Endothelial cell of umbilical vein (primary cell): ENCODE measurements at regions not wholly inside any gene's neighbourhood (a gene's known extent, or its start where the extent isn't known, plus 50 kb on each side); places are given as distances from the start of the nearest gene placed in this dataset.
"Not testable (repeated sequence)": the region's sequence is repeated elsewhere in the genome, so short reads cannot be mapped to it uniquely, and the experiment has no call there.

Experiments
- BruUV-seq: library from RNA; stranded (reverse); fragments of 400-500 nt; replicated peaks from 2 replicates; lab custom pipeline; 2021; lab: Mats Ljungman, UMichigan
- CTCF ChIA-PET: fragments of 300-600, 350-600 bp; sonication (Branson Sonifier 250); formaldehyde crosslinking; loops from one replicate; lab custom pipeline; 2021; ENCODE audit warnings: antibody characterized with exemption, inconsistent platforms; lab: Charles Lee
- POLR2A ChIA-PET: fragments of 300-600, 350-600 bp; sonication (Branson Sonifier 250); formaldehyde crosslinking; loops from one replicate; lab custom pipeline; 2021; ENCODE audit warnings: antibody characterized with exemption, inconsistent platforms; lab: Charles Lee
- DNase-seq: peaks from one replicate; pipeline ENCODE4 v3.0.0-alpha.2; 2011; ENCODE audit warnings: low read depth, low spot score
- FAIRE-seq: peaks from 2 replicates; lab custom pipeline; 2011; peaks lifted over from hg19 to GRCh38; lab: Jason Lieb, UNC
- H2AFZ ChIP-seq: 2 replicates; pipeline ENCODE4 v1.6.0; 2012; ENCODE audit warnings: low read depth, low read length, control low read depth, inconsistent platforms
- H3K27ac ChIP-seq: 2 replicates; pipeline ENCODE4 v1.5.1; 2011; ENCODE audit warnings: low read depth, mild to moderate bottlenecking, control low read depth, low read length, moderate library complexity; ENCODE audit not compliant: insufficient read depth
- H3K27me3 ChIP-seq, 2 experiments: 2 replicates each; pipeline versions ENCODE4 v1.6.0 to v1.6.1; 2011; ENCODE audit warnings: low read length in 2 of 2, mixed read lengths in 1 of 2; ENCODE audit not compliant: control insufficient read depth in 2 of 2, insufficient read depth in 2 of 2
- H3K36me3 ChIP-seq, 2 experiments: 2 replicates in 1 of 2; 3 replicates in 1 of 2; pipeline ENCODE4 v1.5.1; 2011; ENCODE audit warnings: low read length in 2 of 2, mild to moderate bottlenecking in 1 of 2, moderate library complexity in 1 of 2; ENCODE audit not compliant: control insufficient read depth in 2 of 2, insufficient read depth in 2 of 2; ENCODE audit errors: extremely low read depth in 1 of 2
- H3K4me1 ChIP-seq: 3 replicates; pipeline ENCODE4 v1.5.1; 2011; ENCODE audit warnings: mild to moderate bottlenecking, low read length; ENCODE audit not compliant: control insufficient read depth, insufficient read depth; ENCODE audit errors: extremely low read depth
- H3K4me2 ChIP-seq: 2 replicates; pipeline ENCODE4 v1.6.1; 2011; ENCODE audit warnings: low read length, control low read depth, mixed read lengths; ENCODE audit not compliant: insufficient read depth
- H3K4me3 ChIP-seq, 3 experiments: fragments of 200-600 bp in 1 of 3; sonication (generic), shearing (Covaris generic) in 1 of 3; replicated peaks in 1 of 3; 2 replicates each; pipeline ENCODE4 v1.5.1; 2011 to 2016; ENCODE audit warnings: control low read depth in 3 of 3, low read length in 3 of 3, mild to moderate bottlenecking in 2 of 3, inconsistent platforms in 1 of 3, low read depth in 1 of 3, moderate library complexity in 1 of 3; ENCODE audit not compliant: insufficient read depth in 1 of 3
- H3K79me2 ChIP-seq: 2 replicates; pipeline ENCODE4 v1.6.0; 2012; ENCODE audit warnings: low read length, inconsistent platforms; ENCODE audit not compliant: control insufficient read depth, insufficient read depth
- H3K9ac ChIP-seq: replicated peaks from 2 replicates; pipeline ENCODE3; 2011; ENCODE audit warnings: low read length, control low read depth; ENCODE audit not compliant: insufficient read depth; ENCODE audit errors: extremely low read depth
- H3K9me1 ChIP-seq: replicated peaks from 3 replicates; pipeline ENCODE4 v1.6.0; 2011; ENCODE audit warnings: mild to moderate bottlenecking, low read length; ENCODE audit not compliant: control insufficient read depth, insufficient read depth; ENCODE audit errors: extremely low read depth
- H3K9me3 ChIP-seq: replicated peaks from 2 replicates; pipeline ENCODE4 v1.5.1; 2012; ENCODE audit warnings: low read length, inconsistent platforms; ENCODE audit not compliant: control insufficient read depth, insufficient read depth
- H4K20me1 ChIP-seq: replicated peaks from 2 replicates; pipeline ENCODE3; 2011; ENCODE audit warnings: mild to moderate bottlenecking, low read length; ENCODE audit not compliant: control insufficient read depth, insufficient read depth; ENCODE audit errors: extremely low read depth
- GATA2 ChIP-seq: IDR thresholded peaks from 2 replicates; pipeline ENCODE4 v1.7.0; 2011; ENCODE audit warnings: low read depth, mild to moderate bottlenecking, moderate library complexity, mixed read lengths, low read length; ENCODE audit not compliant: insufficient read length, insufficient read depth
- POLR2A ChIP-seq: IDR thresholded peaks from 2 replicates; pipeline ENCODE4 v1.6.1; 2012; ENCODE audit warnings: low read depth, mild to moderate bottlenecking, control low read depth, low read length
- dilution Hi-C: fragments of 300-500 bp; cut with MboI; formaldehyde crosslinking; loops from one replicate; pipeline ENCODE4 v1.15.0; 2019; ENCODE audit warnings: low sequenced_read_pairs; ENCODE audit not compliant: extremely low pct_ligation_motif_present
- intact Hi-C: fragments of 100-400 bp; cut with micrococcal nuclease; formaldehyde crosslinking; loops from one replicate; pipeline ENCODE4 v1.10.0; 2022
- TF ChIP-seq, protein P1 (sequence below): IDR thresholded peaks from 2 replicates; pipeline ENCODE4 v1.6.1; 2011; ENCODE audit not compliant: insufficient read depth, insufficient read length

DNA sequence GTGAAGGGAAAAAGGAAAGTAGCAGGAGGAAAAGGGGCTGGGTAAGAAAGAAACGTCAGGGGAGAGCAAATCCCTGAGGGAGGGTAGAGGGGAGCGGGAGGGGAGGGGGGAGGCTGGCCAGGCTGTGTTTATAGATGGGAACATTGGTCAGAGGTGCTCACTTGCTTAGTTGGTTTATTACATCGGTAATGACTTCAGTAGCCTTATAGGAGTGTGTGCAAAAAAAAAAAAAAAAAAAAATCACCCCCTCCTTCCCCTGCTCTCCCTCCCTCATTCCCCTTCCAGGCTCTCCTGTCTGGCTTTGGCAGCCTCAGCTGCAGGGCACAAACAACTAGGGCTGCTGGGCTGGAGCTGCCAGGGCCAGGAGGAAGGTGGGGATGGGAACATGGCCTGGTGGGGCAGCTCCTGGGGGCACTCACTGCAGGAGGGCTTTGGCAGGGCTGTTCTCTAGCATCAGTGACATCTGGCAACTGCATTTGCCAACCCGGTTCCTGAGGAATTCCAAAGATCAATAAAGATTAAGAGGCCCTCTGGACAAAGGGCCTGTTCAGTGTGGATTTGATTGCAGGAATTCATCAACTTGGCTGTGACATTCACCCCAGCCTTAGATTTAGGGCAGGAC, 334.5 kb upstream of the FRG2C start:
- Histone ChIP-seq H3K4me2 (no peak overlapping the region), H3K36me3 (no peaks in the 10 kb centered on the region), H3K9me3 (no peaks in the 10 kb centered on the region), H3K9me1 (no peaks in the 10 kb centered on the region), H2AFZ (no peak overlapping the region), H3K79me2 (no peaks in the 10 kb centered on the region), H3K27ac (no peak overlapping the region), H3K4me1 (no peaks in the 10 kb centered on the region), H4K20me1 (no peaks in the 10 kb centered on the region), H3K27me3 (no peaks in the 10 kb centered on the region), H3K9ac (no peak overlapping the region), H3K4me3 (no peak overlapping the region)
- TF ChIP-seq POLR2A: no peak
- TF ChIP-seq GATA2: no peak
- TF ChIP-seq, protein P1, sequence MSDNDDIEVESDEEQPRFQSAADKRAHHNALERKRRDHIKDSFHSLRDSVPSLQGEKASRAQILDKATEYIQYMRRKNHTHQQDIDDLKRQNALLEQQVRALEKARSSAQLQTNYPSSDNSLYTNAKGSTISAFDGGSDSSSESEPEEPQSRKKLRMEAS: no peak
- FAIRE-seq (no peak), DNase-seq (no peak)
- intact Hi-C loops: no loop called here
- dilution Hi-C loops: no loop called here
- BruUV-seq: no TSS peak
- CTCF ChIA-PET: no interaction called here
- POLR2A ChIA-PET: no interaction called here

DNA sequence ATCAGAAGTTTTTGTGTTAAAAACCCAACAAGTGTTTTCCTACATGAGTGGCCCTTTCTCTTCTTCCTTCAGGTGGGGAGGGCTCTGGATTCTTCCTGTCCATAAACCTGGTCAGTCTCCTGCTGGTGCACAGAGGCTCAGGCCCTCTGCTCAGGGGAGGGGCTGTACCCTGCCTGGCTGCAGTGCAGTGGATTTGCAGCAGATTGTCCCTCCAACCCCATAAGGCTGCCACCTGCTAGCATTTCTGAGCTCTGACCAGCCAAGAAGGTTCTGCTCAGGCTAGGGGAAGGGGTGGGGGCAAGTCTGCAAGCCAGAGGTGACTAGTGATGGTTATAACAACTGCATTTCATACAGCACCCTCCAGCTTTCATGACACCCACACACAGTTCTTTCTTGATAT, 333.7 kb upstream of the FRG2C start:
- H3K4me3 ChIP-seq, H3K9me1 ChIP-seq, BruUV-seq, H3K4me2 ChIP-seq, POLR2A ChIA-PET, H3K9me3 ChIP-seq, H3K9ac ChIP-seq, H2AFZ ChIP-seq, H3K36me3 ChIP-seq, dilution Hi-C loops, DNase-seq, H3K4me1 ChIP-seq, intact Hi-C loops, FAIRE-seq, H4K20me1 ChIP-seq, H3K27me3 ChIP-seq, H3K27ac ChIP-seq, H3K79me2 ChIP-seq, CTCF ChIA-PET: not testable (repeated sequence)

DNA sequence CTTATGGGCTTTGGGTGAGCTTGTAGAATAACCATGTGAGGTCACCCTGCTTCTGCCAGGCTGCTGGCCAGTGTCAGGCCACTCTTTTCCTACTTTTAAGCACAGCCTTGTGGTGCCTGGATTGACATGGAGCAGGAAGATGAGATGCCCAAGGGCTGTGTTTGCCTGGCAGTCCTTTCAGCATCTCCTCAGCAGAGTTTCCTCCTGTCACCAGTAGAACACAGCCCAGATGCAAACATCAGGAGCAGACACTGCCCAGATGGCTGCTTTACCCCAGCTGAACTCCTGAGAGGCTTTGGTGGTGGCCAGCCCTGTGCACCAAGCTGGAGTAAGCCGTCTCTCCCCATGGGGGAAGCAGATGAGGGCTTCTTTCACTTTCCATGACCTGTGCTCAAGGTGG, 332.0 kb upstream of the FRG2C start:
- BruUV-seq, H4K20me1 ChIP-seq, H3K4me1 ChIP-seq, H3K27me3 ChIP-seq, H3K27ac ChIP-seq, H3K36me3 ChIP-seq, H3K4me3 ChIP-seq, DNase-seq, CTCF ChIA-PET, H2AFZ ChIP-seq, H3K9ac ChIP-seq, H3K4me2 ChIP-seq, H3K9me3 ChIP-seq, dilution Hi-C loops, intact Hi-C loops, H3K79me2 ChIP-seq, FAIRE-seq, H3K9me1 ChIP-seq, POLR2A ChIA-PET: not testable (repeated sequence)
